ENCODE measurements at regions not wholly inside any gene's neighbourhood (a gene's known extent, or its start where the extent isn't known, plus 50 kb on each side); places are given as distances from the start of the nearest gene placed in this dataset.

GRCh38 chr11:10388574-10388973 is 66.5 kb upstream of the AMPD3 start:
- peaks cover 24% of the 10 kb centered on the region for H3K9me3 Mint-ChIP-seq
- H3K4me1 Mint-ChIP-seq, result peaks cover 17% of the 10 kb centered on the region
- peaks cover 10% of the 10 kb centered on the region for H3K36me3 Mint-ChIP-seq
- TF ChIP-seq FOXP1 (CRISPR knock-in tag; IDR thresholded peaks at IDR 0.05; ENCODE audit: borderline replicate concordance), result no peak
- no peak overlapping the region for H3K27ac Mint-ChIP-seq
- ChIA-PET POLR2A (no interaction called here), CTCF (no interaction called here)
- ATAC-seq (no peak), DNase-seq (ENCODE audit: low spot score) (no peak)
- no peaks in the 10 kb centered on the region for H3K27me3 Mint-ChIP-seq (ENCODE audit: low read depth)
- no peak overlapping the region for H3K4me3 Mint-ChIP-seq

- ATAC-seq (no peak), DNase-seq (ENCODE audit: low spot score) (no peak)
- H3K9me3 Mint-ChIP-seq, result peaks cover 19% of the 10 kb centered on the region
- H3K4me3 Mint-ChIP-seq, result no peak overlapping the region
- ChIA-PET CTCF (interaction anchor here (1.0 to 1.3 kb wide), 2 partner anchors 24 to 313 kb away, joined by 3 read pairs; no protein-coding TSS in a partner anchor), POLR2A (no interaction called here)
- H3K4me1 Mint-ChIP-seq, result peaks cover 17% of the 10 kb centered on the region
- peaks cover 7% of the 10 kb centered on the region for H3K36me3 Mint-ChIP-seq
- H3K27ac Mint-ChIP-seq, result no peak overlapping the region
- H3K27me3 Mint-ChIP-seq (ENCODE audit: low read depth), result no peaks in the 10 kb centered on the region
- TF ChIP-seq MLX (CRISPR knock-in tag; IDR thresholded peaks at IDR 0.05) (no peak), IRF1 (CRISPR knock-in tag; IDR thresholded peaks at IDR 0.05) (no peak), FOXJ3 (CRISPR knock-in tag; IDR thresholded peaks at IDR 0.05; ENCODE audit: borderline replicate concordance) (no peak), MXD4 (CRISPR knock-in tag; IDR thresholded peaks at IDR 0.05; ENCODE audit: borderline replicate concordance) (no peak), ZNF396 (CRISPR knock-in tag; IDR thresholded peaks at IDR 0.05; ENCODE audit: borderline replicate concordance) (no peak), TP53 (CRISPR knock-in tag; IDR thresholded peaks at IDR 0.05) (no peak), ESRRA (CRISPR knock-in tag; IDR thresholded peaks at IDR 0.05; ENCODE audit: borderline replicate concordance) (no peak), ZNF121 (CRISPR knock-in tag; IDR thresholded peaks at IDR 0.05) (no peak), JUN (CRISPR knock-in tag; IDR thresholded peaks at IDR 0.05) (no peak), E2F5 (CRISPR knock-in tag; IDR thresholded peaks at IDR 0.05) (no peak), ERG (CRISPR knock-in tag; IDR thresholded peaks at IDR 0.05) (no peak), ATF6 (CRISPR knock-in tag; IDR thresholded peaks at IDR 0.05) (no peak), STAT6 (CRISPR knock-in tag; conservative IDR thresholded peaks at IDR 0.05; ENCODE audit: low read depth) (no peak), NFYB (CRISPR knock-in tag; conservative IDR thresholded peaks at IDR 0.05; ENCODE audit: low read depth) (no peak)
- TF ChIP-seq, protein P1, sequence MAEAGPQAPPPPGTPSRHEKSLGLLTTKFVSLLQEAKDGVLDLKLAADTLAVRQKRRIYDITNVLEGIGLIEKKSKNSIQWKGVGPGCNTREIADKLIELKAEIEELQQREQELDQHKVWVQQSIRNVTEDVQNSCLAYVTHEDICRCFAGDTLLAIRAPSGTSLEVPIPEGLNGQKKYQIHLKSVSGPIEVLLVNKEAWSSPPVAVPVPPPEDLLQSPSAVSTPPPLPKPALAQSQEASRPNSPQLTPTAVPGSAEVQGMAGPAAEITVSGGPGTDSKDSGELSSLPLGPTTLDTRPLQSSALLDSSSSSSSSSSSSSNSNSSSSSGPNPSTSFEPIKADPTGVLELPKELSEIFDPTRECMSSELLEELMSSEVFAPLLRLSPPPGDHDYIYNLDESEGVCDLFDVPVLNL (CRISPR knock-in tag; IDR thresholded peaks at IDR 0.05; ENCODE audit: borderline replicate concordance, low read depth), result no peak
- TF ChIP-seq, protein P2, sequence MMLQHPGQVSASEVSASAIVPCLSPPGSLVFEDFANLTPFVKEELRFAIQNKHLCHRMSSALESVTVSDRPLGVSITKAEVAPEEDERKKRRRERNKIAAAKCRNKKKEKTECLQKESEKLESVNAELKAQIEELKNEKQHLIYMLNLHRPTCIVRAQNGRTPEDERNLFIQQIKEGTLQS (CRISPR knock-in tag; conservative IDR thresholded peaks at IDR 0.05), result no peak
- TF ChIP-seq, protein P3, sequence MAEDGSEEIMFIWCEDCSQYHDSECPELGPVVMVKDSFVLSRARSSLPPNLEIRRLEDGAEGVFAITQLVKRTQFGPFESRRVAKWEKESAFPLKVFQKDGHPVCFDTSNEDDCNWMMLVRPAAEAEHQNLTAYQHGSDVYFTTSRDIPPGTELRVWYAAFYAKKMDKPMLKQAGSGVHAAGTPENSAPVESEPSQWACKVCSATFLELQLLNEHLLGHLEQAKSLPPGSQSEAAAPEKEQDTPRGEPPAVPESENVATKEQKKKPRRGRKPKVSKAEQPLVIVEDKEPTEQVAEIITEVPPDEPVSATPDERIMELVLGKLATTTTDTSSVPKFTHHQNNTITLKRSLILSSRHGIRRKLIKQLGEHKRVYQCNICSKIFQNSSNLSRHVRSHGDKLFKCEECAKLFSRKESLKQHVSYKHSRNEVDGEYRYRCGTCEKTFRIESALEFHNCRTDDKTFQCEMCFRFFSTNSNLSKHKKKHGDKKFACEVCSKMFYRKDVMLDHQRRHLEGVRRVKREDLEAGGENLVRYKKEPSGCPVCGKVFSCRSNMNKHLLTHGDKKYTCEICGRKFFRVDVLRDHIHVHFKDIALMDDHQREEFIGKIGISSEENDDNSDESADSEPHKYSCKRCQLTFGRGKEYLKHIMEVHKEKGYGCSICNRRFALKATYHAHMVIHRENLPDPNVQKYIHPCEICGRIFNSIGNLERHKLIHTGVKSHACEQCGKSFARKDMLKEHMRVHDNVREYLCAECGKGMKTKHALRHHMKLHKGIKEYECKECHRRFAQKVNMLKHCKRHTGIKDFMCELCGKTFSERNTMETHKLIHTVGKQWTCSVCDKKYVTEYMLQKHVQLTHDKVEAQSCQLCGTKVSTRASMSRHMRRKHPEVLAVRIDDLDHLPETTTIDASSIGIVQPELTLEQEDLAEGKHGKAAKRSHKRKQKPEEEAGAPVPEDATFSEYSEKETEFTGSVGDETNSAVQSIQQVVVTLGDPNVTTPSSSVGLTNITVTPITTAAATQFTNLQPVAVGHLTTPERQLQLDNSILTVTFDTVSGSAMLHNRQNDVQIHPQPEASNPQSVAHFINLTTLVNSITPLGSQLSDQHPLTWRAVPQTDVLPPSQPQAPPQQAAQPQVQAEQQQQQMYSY (CRISPR knock-in tag; IDR thresholded peaks at IDR 0.05), result no peak
- TF ChIP-seq, protein P4, sequence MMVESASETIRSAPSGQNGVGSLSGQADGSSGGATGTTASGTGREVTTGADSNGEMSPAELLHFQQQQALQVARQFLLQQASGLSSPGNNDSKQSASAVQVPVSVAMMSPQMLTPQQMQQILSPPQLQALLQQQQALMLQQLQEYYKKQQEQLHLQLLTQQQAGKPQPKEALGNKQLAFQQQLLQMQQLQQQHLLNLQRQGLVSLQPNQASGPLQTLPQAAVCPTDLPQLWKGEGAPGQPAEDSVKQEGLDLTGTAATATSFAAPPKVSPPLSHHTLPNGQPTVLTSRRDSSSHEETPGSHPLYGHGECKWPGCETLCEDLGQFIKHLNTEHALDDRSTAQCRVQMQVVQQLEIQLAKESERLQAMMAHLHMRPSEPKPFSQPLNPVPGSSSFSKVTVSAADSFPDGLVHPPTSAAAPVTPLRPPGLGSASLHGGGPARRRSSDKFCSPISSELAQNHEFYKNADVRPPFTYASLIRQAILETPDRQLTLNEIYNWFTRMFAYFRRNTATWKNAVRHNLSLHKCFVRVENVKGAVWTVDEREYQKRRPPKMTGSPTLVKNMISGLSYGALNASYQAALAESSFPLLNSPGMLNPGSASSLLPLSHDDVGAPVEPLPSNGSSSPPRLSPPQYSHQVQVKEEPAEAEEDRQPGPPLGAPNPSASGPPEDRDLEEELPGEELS (CRISPR knock-in tag; IDR thresholded peaks at IDR 0.05), result no peak
Measured at GRCh38 chr11:10390375-10390774, 64.7 kb upstream of the AMPD3 start.
